AG09309 (cell line): ENCODE measurements at regions not wholly inside any gene's neighbourhood (a gene's known extent, or its start where the extent isn't known, plus 50 kb on each side); places are given as distances from the start of the nearest gene placed in this dataset.

Source experiments
- DNase-seq: peaks from one replicate; pipeline ENCODE4 v3.0.0-alpha.2; 2010; ENCODE audit warnings: low read depth
- H3K4me3 ChIP-seq: 2 replicates; pipeline ENCODE4 v1.5.1; 2011; ENCODE audit warnings: mild to moderate bottlenecking, low read depth, low read length, moderate library complexity; ENCODE audit not compliant: control insufficient read depth
- TF ChIP-seq, protein P1 (sequence below): IDR thresholded peaks from 2 replicates; pipeline ENCODE4 v1.5.1; 2011; ENCODE audit warnings: mild to moderate bottlenecking, low read depth, low read length, inconsistent platforms; ENCODE audit not compliant: insufficient read depth, control insufficient read depth; ENCODE audit errors: missing control alignments

DNA sequence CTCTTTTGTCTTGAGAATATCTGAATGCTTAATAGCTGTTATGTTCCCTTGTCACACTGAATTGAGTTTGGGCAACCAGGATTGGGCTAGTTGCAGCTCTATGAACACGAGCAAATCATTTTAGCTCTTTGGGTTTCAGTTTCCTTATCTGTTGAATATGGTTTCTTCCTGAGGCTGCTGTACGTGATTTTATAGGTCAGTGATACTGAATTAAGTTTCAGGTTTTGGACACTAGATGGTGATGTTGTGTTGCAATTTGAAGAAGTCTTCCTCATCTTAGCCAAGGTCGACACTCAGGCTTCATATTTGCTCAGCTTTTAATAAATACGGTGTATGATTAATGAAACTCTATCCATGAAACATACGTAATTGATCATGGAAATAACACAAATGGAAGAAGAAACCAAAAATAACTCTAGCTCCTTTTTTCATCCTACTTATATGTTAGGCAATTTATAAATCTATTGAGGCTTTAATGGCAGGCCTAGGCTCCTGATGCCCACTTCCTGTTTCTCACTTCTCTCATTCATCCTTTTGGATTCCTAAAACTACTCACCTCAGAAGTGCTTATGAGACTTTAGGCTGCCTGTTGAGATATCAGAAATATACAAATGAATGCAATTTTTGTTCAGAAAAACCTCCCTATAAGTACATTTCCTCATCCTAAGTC, 354.1 kb upstream of the MAP3K7 start:
- peak; percentile 16 for DNase-seq
- no peak overlapping the region for H3K4me3 ChIP-seq
- TF ChIP-seq, protein P1, sequence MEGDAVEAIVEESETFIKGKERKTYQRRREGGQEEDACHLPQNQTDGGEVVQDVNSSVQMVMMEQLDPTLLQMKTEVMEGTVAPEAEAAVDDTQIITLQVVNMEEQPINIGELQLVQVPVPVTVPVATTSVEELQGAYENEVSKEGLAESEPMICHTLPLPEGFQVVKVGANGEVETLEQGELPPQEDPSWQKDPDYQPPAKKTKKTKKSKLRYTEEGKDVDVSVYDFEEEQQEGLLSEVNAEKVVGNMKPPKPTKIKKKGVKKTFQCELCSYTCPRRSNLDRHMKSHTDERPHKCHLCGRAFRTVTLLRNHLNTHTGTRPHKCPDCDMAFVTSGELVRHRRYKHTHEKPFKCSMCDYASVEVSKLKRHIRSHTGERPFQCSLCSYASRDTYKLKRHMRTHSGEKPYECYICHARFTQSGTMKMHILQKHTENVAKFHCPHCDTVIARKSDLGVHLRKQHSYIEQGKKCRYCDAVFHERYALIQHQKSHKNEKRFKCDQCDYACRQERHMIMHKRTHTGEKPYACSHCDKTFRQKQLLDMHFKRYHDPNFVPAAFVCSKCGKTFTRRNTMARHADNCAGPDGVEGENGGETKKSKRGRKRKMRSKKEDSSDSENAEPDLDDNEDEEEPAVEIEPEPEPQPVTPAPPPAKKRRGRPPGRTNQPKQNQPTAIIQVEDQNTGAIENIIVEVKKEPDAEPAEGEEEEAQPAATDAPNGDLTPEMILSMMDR, result peak; percentile 29

DNA sequence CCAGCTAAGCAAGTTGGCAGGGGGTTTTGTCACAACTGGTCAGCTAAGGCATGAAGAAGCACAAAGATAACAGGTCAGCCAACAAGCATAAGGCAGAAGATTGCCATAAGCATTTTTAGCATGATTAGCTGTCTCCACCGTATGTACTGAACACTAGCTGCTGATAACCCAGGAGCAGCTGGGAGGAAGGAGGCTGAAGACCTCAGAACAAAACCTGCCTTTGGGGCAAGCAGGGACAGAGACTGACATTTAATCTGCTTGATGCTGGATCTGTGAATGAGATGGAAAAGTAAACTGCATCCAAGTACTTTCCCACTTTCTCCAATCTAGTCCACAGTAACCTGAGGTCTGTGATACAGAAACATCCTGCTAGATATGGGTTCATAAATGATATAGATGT, 353.0 kb upstream of the MAP3K7 start:
- H3K4me3 ChIP-seq, result no peak overlapping the region
- no peak for DNase-seq
- TF ChIP-seq, protein P1, result no peak

DNA sequence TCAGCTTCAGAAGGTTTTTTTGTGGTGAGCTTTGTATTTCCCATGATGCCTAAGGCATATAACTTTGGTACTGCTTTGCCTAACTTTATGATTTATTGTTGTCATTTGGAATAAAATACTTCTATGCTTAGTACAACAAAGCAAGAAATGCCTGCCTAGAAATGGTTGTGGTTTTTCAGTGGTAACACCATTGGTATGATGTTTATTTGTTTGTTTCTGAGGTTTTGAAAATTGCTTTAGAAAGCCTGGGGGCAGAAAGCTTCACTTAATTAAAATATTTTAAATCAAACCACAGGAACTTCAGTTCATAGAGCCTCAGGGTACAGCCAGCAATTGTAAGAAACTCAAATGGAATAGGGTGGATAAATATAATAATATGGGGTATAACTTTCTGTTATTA, 351.2 kb upstream of the MAP3K7 start:
- H3K4me3 ChIP-seq, result no peak overlapping the region
- TF ChIP-seq, protein P1, result no peak
- no peak for DNase-seq

DNA sequence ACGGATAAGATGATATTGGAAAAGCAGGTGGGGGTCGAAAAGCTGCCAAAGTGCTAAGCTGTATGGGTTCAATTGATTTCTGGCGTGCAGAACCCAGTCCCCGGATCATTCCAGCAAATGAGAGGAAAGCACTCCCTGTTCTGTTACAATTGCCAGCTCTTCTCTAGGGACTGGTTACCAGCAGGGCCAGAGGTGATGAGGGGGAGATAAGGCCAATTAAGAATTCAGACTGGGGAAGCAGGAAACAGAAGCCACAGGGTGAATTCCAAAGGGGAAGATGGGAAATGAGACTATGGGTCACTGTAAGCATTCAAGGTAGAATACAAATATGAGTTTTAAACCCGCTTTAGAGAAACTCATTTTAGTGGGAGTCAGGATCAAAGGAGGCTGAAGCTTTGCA, 349.4 kb upstream of the MAP3K7 start:
- no peak for DNase-seq
- TF ChIP-seq, protein P1, result no peak
- H3K4me3 ChIP-seq, result no peak overlapping the region

DNA sequence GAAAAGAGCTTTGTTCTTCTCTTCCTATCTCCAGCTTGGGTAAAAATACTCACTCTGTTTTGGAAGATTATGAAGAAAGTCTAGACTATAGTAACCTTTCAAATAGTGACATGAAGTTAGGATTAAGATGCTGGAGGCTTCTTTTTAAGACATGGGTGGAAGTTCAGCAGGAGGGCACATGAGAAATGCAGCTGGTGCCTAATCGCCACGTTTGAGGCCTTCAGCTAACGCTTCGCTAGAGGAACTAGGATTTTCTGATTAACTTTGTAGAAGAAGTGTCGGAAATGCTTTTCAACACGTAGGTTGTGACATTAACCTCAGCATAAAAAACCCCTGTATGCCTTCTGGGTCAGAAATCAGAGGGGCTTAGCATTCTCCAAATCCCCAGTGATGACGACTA, 348.1 kb upstream of the MAP3K7 start:
- no peak overlapping the region for H3K4me3 ChIP-seq
- TF ChIP-seq, protein P1, result no peak
- DNase-seq, result no peak

DNA sequence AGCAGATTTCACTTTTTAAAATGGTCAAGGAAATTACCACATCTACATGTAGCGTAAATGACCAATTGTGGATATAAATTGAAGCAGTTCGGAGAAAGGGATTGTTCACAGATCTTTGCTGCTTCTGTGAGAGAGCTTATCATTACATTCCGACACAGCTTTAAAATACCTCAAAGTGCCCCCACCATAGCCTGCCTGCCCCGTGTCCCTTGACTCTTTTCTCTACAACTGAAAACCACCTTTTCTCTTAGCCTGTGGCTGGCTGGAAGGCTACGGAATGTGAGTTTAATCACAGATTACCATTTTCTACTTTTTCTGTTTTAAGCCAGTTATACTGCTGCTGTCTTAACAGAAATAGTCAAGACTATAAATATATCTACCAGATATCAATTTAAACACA, 347.2 kb upstream of the MAP3K7 start:
- no peak overlapping the region for H3K4me3 ChIP-seq
- DNase-seq, result no peak
- TF ChIP-seq, protein P1, result no peak
